CD4-positive, alpha-beta T cell treated with Interleukin-2 at 100 ng/mL for 4 hours (primary cell): ENCODE measurements at regions not wholly inside any gene's neighbourhood (a gene's known extent, or its start where the extent isn't known, plus 50 kb on each side); places are given as distances from the start of the nearest gene placed in this dataset.
A peak's percentile ranks its signal among the peaks of the same experiment; 100 is the strongest.
"Not testable (repeated sequence)": the region's sequence is repeated elsewhere in the genome, so short reads cannot be mapped to it uniquely, and the experiment has no call there.

Source experiments
- DNase-seq: peaks from one replicate; pipeline ENCODE4 v3.0.0-alpha.2; 2020; ENCODE audit warnings: low spot score

DNA sequence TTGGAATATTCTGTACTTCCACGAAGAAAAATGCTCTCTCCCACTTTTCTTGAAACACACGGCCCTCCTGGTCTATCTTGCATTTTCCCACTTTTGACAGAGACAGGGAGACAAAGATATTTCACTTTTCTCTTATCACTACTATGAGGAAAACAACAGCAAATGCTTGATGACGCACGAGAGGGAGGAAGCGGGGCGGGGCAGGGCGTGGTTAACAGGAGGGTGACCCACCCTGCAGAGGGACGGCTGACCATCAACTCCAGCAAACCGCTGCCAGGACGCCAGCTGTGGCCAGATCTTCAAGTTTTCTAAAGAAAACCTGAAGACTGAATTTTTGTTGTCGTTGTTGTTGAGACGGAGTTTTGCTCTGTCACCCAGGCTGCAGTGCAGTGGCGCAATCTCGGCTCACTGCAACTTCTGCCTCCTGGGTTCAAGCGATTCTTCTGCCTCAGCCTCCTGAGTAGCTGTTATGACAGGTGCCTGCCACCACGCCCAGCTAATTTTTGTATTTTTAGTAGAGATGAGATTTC is 63.8 kb downstream of the NSUN5 start:
- not testable (repeated sequence) for DNase-seq

DNA sequence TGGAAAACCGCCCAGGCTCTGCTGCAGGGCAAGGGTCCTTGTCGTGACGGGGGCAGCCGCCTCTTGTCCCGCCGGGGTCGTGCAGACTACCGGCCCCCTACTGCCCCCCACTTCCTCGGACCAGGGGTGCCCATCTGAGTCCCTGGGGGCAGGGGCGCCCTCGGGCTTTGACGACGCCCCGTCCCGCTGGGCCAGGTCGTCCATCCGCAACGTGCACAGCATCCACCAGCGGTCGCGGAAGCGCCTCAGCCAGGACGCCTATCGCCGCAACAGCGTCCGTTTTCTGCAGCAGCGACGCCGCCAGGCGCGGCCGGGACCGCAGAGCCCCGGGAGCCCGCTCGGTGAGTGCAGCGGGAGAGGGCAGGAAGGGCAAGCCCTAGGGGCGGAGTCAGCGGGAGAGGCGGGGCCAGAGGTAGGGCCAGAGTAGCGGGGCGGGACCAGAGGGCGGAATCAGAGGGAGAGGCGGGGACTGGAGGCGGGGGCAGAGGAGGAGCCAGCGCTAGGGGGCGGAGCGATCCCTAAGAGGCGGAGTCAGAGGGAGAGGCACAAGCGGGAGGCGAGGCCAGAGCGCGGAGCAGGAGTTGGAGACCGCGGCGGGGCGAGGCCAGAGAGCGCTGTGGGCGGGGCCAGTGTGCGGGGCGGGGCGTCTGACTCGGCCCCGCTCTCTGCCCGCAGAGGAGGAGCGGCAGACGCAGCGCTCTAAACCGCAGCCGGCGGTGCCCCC is 73.5 kb downstream of the NSUN5 start:
- DNase-seq, result peak; percentile 92

DNA sequence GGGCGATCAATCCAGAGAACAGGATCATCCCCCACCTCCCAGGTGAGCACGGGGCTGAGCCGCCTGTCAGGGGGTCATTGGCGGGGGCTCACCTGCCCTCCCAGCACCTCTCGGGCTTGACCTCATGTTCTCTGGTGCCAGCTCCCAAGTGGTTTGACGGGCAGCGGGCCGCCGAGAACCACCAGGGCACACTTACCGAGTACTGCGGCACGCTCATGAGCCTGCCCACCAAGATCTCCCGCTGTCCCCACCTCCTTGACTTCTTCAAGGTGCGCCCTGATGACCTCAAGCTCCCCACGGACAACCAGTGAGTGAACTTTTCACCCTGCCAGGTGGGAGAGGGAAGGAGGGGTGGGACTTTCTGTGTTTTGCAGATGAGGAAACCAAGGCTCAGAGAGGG is 82.9 kb downstream of the NSUN5 start:
- not testable (repeated sequence) for DNase-seq

DNA sequence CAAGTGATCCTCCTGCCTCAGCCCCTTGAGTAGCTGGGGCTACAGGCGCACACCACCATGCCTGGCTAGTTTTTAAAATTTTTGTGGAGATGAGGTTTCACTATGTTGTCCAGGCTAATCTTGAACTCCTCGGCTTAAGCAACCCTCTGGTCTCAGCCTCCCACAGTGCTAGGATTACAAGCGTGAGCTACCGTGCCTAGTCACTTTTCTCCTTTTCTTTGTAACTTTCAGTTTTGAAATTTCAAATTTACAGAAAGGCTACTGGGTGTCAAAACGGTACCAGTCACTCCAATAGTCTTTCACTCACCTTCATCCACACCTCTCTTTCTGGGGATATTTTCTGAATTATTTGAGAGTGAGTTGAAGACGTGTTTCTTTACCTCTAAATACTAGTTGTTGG is 86.9 kb downstream of the NSUN5 start:
- not testable (repeated sequence) for DNase-seq

DNA sequence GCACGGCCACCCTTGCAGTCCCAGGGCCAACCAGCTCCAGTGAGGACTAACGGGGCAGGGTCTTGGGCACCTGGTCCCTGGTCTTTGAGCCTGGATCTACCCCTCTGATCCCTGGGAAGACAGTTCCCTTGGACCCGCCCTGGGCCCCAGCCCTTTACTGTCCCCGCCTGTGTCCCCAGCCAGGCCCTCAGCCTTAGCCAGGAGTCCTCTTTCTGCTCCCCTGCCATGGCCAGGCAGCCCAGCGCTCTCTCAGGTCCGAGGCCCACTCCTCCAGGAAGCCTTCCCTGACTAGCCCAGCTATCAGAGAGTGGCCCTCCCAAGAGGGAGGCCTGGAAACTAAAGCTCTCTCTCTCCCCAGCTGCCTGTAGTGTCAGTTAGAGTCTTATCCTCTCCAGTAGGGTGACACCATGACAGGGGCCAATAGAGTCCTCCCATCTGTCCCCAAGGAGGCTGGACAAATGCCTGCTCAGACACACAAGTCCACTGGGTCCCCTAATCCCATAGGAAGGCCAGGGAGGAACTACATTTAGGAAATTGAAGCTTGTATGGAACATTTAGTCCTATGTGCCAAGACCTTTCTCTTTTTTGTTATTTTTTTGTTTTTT is 87.8 kb downstream of the NSUN5 start:
- DNase-seq, result not testable (repeated sequence)

DNA sequence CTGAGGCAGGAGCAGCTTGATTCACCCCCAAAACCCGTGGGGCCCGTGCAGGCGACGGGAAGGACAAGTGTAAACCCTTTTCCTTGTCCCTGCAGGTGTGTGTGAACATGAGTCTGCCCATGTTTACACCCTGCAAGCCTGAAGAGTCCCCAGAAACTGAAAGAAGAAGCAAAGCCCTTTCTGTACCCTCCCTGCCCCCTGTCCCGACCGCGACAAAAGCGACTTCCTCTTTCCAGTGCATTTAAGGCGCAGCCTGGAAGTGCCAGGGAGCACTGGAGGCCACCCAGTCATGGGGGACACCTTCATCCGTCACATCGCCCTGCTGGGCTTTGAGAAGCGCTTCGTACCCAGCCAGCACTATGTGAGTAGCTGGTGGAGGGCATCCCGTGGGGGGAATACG is 88.3 kb downstream of the NSUN5 start:
- not testable (repeated sequence) for DNase-seq

DNA sequence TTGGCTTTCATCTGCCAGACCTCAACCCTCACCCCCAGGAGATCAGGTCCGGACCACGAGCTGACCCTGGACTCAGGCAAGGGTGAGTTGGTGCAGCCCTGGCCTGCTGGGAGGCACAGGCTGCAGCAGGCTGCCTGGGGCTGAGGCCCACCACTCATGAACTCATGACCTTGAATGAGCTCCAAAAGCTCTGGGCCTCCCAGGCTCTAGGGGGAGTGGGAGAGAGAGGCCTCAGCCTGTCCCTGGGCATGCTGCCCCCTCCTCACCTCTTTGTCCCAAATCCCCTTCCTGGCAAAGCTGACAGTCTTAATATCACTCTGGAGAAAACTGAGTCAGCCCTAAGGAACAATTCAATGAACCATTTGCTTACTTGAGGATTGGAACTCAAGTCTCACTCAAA is 89.8 kb downstream of the NSUN5 start:
- DNase-seq, result not testable (repeated sequence)

DNA sequence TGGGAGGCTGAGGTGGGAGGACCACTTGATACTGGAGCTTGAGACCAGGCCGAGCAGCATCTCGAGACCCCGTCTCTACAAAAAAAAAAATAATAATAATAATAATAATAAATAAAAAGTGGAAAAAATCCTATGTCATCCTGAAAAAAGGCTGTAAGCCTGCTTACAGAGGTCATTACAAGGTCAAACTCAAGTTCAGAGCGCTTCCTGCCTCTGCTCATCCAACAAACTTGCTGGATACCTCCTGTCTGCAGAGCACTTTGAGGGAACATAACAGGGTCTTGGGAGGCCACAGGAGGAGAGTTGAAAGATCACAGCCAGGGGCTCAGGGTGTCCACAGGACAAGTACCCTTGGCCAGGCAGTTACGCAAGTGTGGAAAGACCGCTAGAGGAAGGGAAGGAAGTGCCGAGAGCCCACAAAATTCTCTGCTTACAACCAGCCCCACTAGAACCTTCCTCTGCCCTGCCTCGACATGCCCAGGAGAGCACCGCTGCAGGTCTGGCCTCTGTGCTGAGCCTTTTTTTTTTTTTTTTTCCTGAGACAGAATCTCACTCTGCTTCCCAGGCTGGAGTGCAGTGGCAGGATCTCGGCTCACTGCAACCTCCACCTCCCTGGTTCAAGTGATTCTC is 92.5 kb downstream of the NSUN5 start:
- not testable (repeated sequence) for DNase-seq

DNA sequence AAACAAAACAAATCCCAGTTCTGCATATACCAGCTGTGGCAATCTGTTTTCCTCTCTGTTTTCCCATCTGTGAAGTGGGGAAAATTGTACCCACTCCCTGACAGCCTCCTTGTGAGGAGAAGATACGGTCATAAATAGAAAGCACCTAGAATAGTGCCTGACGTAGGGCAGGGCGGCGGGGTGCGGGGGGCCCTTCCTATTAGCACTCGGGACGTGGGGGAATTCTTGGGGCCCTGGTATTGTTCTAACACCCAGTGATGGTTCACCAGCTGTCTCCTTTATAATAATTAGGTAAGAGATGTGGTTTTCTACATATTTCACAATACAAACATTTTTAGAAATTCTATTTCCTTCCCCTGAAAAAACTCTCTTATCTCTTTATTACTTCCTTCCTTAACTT is 93.4 kb downstream of the NSUN5 start:
- DNase-seq, result not testable (repeated sequence)

DNA sequence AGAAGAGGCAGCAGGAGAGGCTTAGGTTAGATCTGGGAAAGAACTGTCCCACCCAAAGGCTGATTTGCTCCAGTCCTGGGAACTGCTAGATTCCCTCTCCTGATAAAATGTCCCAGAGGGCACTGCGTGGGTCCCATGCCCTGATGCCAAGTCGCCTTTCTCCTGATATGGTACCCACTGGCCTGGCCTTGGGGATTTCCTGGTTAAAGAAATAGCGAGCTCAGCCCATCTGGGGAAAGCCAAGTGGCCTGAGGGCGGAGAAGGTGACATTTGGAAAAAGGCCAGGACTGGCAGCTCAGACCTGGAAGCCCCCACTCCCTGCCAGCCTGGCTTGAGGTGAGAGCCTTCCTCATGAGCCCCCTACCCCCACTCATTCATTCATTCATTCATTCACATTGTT is 94.2 kb downstream of the NSUN5 start:
- not testable (repeated sequence) for DNase-seq

DNA sequence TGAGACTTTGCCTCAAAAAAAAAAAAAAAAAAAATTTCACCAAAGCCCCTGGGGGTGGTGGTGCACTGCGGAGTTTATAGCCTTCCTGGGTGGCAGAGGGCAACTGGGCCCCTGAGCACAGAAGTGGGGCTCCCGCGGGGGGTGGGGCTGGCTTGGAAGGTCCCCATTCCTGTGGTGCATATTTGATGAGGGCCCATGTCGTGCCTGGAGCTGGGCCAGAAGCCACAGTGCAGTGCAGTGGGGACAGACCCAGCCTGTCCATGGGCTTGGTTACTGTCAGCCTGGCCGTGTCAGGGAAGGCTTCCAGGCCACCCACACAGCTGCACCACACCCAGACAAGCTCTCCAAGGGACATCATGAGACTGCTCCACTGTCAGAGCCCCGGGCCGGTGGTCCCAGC is 95.5 kb downstream of the NSUN5 start:
- DNase-seq, result not testable (repeated sequence)

DNA sequence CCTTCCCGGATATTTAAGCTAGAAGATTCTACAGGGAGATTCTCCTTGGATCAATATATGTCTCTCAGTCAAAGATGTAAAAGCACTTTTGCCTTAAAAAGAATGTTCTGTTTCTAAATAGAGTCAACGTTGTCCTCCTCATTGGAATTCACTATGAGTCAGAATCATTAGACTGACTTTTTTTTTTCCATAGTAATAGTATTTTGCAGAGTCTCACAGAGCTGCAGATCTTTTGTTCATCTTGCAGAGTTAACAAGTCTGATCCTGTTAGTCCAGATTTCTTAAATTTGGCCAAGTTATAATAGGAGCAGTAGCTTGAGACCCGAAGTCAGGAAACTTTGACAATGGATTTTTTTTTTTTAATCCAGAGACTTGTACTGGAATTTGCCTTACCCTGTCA is 103.0 kb downstream of the NSUN5 start:
- DNase-seq, result not testable (repeated sequence)

DNA sequence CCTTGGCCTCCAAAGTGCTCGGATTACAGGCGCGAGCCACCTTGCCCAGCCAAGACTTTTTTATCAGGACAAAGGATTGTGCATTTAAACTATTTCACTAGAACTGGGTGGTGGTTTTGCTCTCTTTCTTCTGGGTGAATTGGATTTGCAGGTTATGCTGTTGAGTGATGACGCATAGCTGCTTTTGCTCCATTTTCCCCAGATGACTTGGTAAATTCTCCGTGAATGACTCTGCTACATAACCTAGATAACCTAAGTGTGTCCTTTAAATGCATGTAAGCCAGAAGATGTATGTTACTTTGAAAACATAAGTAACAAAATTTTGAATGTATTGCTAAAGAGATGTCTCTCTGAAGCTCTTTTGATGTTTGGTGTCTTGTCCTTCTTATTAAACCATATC is 103.7 kb downstream of the NSUN5 start:
- not testable (repeated sequence) for DNase-seq

DNA sequence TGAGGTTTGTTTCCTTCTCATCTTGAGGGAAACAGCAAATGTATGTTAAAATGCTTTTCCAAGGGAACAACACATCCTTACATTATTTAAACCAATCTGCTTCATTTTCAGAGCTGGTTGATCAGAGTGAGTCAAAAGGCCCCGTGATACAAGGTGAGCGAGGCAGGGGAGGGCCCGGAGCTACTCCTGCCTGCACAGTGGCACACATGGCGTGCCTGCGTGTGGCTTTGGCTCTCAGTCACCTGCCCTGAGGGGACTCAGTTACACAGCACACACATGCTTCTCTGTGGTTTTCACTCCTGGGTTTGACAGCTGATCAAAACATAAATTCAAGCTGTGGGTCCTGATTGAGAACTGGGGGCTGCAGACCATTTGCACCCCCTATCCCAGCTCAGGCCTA is 105.3 kb downstream of the NSUN5 start:
- not testable (repeated sequence) for DNase-seq

DNA sequence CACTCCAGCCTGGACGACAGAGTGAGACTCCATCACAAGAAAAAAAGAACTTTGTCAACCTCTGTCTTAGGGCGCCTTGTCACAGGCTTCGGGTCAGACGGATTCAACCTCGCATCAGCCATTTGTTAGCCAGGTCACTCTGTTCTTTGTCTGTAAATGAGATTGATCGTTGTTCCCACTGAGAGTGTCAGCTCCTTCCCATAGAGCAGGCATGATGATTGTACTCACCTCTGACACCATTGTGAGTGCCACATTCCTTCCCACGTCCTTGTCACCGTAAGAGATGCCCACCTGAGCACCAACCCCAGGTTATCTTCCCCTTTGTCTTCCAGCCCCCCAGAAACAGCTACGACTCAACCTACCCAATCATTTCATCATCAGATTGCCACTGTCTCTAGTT is 107.4 kb downstream of the NSUN5 start:
- not testable (repeated sequence) for DNase-seq

DNA sequence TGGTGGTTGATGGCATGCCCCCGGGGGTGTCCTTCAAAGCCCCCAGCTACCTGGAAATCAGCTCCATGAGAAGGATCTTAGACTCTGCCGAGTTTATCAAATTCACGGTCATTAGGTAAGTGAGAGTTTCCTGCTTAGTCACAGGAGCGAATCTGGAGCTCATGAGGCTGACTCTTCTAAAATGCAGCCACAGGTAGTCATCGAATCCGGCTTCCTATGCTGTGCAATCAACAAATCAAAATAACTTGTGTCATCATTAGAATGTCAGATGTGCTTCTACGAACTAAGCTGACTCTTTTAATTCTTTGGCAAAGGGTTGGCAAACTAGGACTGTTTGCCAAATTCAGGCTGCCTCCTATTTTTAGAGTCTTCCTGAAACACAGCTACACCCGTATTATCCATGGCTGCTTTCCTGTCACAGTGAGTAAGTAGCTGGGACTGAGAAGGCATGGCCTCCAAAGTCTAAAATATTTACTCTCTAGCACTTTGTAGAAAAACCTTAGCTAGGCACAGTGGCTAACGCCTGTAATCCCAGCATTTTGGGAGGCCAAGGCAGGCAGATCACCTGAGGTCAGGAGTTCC is 108.0 kb downstream of the NSUN5 start:
- DNase-seq, result not testable (repeated sequence)

DNA sequence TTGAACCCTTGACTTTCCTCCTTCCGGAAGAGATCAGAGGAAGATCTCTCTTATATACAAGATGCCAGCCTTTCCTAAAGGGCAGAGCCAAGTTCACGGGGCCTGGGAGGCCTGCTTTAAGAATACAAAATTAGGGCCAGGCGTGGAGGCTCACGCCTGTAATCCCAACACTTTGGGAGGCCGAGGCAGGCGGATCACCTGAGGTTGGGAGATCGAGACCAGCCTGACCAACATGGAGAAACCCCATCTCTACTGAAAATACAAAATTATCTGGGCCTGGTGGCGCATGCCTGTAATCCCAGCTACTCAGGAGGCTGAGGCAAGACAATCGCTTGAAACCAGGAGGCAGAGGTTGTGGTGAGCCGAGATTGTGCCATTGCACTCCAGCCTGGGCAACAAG is 108.2 kb upstream of the SPDYE9 start:
- DNase-seq, result not testable (repeated sequence)

DNA sequence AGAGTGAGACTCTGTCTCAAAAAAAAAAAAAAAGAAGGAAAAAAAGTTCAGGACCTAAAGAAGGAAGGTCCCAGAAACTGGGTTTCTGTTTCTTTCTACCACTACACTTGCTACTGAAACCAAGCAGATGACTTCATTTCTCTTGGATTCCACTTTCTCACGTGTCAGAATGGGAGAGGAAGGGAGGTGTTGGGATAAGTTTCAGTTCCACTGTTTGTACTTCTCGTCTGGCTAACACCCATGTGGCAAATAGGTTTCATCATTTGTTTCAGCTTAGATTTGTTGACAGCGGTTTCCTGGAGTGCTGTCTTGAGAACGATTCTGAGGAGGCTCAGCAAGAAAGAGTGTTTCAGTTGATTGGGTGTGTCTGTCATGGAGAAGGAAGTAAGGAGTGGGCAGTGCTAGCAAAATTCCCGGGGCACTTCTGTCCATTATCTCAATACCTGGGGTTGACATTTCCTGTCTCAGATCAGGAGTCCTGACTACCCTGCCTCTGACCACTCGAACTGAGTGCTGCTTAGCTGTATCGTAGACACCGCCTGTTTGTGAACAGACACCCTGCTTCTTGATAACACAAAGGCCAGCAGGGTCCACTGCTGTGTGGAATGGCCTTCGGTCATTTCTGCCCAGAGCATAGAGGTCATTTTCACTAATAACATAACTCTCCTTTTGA is 104.8 kb upstream of the SPDYE9 start:
- DNase-seq, result not testable (repeated sequence)

DNA sequence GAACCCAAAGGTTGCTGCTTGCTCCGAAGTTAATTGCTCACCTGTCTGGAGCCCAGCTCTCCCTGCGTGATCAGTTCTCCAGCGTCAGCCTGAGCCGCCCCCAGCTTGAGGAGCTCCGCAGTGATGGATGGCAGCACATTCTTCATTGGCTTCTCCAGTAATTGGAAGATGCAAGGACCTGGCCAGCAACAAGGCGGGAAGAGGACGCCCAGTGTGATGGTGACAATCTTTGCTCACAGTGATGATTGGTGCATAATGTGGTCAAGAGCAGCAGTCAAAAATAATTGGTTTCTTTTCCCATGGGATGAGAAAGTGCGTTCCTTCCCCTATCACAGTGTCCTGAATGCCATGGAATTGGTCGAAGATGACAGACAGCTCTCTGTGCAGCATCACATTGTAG is 102.4 kb upstream of the SPDYE9 start:
- DNase-seq, result not testable (repeated sequence)

DNA sequence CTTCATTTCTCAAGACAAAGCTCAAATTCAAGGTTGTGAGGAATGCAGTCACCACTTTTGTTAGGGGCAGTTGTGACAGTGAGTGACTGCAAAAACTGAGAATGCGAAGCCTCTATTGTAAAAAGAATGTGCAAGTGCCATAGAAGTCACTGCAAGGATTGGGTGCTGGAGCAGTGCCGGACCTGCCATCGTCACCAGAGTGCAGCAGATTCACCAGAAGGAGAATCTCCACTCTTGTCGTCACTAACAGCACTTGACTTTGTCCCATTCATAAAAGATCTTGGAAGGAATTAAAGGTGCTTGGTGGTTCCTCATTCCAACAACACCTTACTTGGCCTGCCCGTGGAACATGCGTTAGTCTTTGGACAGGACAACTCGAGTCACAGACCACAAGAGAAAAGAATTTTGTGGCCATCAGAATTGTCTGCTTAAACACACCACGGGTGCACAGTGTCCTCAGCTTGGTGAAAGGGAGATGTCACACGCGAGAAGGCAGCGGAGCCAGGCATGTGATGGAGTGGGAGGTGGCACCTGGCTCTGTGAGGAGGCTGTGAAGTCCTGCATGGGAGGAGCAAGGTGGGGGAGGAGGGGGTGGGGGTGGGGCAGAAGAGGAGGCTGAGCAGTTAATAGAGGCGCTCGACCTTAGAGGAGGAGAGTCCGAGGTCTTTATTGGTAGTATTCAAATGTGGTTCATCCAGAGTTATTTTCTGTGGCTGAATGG is 100.9 kb upstream of the SPDYE9 start:
- not testable (repeated sequence) for DNase-seq

DNA sequence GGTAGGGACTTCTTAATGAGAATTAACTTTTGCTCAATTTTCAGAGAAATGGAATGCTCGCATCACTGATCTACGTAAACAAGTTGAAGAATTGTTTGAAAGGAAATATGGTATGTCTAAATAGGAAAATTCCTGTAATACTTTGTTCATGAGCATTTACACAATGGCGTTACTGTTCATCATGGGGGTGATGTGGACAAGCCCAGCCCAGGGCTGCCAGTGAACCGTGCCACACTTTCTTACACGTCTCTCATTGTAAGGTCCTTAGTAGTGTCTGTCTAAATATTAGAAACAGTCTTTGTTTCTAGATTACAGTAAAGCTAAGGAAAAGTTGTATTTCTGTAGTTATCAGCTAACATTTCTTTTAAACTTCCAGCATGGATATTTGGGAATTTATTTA is 91.0 kb upstream of the SPDYE9 start:
- DNase-seq, result not testable (repeated sequence)
